ENCODE measurements at regions not wholly inside any gene's neighbourhood (a gene's known extent, or its start where the extent isn't known, plus 50 kb on each side); places are given as distances from the start of the nearest gene placed in this dataset.

DNA sequence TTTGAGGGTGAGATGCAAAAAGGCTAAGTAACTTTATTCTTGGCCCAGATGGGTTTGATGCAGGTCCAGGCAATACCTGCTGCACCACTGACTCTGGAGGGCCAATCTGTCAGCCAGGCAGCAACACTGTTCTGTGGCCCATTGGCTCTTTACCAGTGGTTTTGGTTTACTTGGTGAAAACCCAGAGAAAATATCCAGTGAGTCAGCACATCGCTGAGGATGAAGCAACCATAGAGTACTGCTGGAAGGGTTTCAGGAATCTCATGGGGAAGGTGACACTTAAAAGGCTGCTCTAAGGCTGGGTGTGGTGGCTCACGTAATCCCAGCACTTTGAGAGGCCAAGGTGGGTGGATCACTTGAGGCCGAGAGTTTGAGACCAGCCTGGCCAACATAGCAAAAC, 192.5 kb upstream of the FAM98A start:
- peak; percentile 49 for DNase-seq

DNA sequence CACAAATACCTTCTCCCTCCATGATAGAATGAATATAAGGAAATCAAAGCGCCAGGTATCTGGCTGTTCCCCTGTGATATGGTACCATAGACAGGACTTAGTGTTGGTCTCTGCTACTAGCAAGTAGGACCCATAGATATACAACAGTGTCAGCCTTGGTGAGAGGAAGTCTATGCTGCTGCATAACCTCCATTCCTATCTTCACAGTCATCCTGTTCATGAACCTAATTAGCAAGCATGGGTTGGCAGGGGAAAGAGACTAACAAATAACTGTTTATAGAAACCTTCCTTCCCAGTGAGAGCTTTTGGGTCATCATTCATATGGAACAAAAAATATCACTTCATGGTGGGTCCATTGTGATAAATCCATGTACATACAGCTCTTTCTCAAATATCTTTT, 188.9 kb upstream of the FAM98A start:
- no peak for DNase-seq

DNA sequence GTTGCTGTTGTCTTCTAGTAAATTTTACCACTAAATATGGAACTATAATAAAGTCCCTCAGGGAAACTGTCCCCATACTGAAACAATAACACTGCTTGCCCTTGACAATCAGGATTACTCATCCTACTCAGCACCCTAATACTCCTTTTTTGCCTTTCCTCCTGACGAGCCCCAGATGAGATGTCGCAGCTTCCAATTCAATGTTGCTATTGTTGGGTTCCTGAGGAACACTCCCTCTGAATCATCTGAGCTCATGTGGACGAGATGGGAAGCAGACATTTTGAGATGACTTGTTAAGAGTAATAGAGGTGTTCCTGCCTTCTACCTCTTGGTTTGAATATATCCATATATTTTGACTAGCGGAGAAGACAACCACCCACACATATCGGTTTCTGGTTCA, 187.8 kb upstream of the FAM98A start:
- DNase-seq = no peak

DNA sequence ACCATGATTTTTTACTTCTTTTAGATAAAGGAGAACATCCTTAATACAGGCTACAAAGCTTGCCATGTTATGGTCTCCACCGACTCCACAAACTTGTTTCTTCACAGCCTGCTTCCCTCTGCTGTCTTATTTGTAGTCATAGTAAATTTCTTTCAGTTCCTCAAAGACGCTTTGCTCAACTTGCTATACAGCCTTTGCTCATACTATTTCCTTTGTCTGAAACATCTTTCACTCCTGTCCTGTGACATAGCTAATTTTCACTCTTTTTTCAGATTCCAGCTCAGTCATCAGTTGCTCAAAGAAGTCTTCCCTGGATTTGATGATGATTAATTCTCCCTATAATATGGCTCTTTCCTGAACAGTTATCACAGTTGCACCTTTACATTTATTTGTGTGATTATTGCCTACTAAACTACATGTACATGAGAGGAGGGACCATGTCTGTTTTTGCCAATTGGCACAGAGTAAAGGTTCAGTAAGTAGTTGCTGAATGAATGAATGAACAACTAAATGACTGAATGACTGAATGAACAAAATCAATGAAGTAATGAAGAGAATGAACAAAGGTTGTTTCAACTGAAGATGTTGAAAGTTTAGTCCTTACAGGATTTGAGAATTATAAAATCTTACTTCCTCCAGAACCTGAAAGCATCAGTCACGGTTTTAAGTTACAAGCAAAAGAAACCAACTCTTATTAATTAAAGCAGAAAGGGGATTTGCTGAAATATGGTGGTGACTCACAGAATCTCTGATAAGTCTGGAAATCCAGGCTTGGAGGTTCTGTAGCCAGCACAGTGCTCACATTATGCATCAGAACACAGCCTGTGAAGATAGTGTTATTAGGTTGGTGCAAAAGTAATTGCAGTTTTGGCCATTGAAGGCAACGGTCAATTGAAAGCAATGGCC, 186.4 kb upstream of the FAM98A start:
- no peak for DNase-seq

DNA sequence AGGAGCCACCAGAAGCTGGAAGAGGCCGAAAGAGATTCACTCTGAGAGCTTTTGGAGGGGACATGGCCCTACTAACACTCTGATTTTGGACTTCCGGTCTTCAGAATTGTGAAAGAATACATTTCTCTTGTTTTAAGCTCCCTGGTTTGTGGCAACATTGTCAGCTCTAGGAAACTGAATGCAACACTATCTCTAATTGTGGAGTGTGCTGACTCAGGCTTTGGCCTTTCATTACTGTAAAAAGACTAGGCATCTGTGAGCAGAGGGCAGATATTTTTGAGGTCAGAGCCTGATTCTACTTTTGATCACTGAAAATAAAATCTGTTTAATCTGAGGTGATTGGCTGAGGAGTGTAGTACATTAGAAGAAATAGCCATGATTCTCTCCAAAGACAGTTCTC, 185.4 kb upstream of the FAM98A start:
- DNase-seq = no peak

DNA sequence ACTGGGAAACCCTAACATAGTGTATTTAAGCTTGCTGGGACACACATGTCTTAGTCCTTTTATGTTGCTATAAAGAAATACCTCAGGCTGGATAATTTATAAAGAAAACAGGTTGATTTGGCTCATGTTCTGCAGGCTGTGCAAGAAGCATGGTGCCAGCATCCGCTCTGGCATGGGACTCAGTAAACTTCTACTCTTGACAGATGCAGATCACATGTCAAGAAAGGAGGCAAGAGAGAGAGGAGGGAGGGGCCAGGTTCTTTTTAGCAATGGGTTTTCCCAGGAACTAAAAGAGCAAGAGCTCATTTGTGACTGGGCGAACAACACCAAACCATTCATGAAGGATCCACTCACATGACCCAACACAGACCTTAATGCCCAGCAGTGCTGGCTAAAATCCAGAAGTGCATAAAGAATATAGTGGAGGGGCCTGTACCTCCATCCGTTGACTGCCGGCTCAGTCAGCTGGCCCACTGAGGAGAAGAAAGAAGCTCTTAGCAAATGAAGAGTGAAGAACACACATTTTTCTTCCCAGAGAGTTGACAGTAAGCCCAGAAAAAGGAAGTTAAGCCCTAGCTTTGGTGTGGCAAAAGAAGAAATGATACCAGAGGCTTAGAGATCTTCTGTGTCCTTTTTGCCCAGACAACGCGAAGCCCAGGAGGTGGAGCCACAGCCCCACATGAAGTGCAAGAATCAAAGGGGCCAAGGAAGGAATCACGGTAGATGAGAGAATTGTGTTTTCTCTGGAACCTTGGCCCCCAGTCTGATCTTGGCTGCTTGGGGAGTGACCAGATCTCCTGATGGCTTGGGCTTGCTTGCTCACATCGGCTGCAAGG, 183.5 kb upstream of the FAM98A start:
- no peak for DNase-seq

DNA sequence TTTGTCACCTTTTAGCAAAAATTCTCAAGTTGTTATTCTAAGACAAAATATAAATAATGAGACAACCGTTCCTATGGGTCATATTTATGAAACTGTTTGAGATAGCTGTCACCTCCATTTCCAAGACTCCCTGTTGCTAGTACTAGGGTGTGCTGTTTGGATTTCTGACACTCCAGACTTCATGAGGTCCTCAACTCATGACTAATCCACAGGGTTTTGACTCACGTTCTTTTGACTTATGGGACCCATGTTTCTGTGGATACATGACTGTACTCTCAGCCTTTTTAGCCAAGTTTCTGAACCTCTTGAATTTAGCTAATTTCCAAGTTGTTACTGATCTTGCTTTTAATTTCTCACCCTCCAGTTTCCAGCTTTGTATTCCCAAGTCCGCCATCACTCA, 178.7 kb upstream of the FAM98A start:
- DNase-seq = no peak

DNA sequence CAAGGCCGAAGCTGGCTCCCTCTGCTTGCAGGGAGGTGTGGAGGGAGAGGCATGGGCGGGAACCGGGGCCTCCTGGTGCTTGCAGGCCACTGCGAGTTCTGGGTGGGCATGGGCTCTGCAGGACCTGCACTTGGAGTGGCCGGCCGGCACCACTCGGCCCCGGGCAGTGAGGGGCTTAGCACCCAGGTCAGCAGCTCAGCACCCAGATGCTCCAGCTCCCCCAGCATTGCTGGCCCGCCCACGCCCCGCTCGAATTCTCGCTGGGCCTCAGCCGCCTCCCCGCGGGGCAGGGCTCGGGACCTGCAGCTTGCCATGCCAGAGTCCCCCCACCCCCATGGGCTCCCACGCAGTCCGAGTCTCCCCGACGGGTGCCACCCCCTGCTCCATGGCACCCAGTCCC, 176.2 kb upstream of the FAM98A start:
- no peak for DNase-seq

DNA sequence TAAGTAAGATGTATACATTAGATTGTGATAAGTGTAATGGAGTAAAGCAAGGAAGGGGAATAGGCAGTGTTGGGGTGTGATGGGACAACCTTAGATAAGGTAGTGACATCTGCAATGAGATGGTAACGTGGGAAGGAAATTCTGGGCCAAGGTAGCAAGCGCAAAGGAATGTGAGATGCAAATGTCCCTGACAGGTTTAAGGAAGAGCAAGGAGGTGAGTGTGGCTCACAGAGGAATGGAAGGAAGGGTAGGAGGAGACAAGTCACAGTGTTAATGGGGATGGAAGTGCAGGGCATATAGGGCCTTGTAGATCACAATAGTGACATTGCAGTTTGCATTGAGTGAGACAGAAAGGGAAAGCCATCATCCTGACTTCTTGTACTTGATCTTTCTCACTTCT, 170.9 kb upstream of the FAM98A start:
- no peak for DNase-seq

DNA sequence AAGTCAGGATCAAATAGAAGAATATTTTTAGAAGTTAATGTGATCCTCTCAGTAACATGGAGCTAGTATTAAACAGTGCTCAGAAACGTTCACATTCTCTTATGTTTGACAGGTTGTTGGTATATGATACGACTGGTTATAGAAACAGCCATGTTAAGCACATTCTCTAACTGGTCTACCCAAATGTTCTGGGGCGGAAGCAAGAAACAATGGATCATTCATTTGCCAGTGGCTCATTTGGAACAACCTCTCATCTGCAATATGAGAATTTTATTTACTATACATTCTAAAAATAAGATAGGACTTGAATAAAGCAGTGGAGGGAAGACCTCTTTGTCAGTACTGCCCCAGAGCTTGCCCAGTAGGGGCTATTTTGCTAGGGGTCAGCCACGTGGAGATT, 167.1 kb upstream of the FAM98A start:
- no peak for DNase-seq

DNA sequence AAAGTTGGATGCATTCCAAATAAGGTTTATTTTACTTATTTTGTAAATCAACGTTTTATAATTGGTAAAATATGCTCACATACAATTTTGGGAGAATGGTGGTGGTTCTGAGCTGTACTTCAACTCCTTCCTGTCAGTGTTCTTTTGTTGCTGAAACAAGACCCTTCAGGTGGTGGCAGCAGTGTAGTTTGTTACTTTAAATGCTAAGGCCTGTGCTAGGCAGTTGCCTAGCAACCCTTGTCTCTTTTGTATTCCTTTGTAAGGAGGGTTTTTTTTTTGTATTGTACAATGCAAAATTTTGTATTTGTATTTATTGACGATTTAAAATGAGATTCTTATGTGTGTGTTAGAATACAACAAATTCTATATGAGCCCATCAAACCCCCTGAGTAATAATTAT, 166.0 kb upstream of the FAM98A start:
- no peak for DNase-seq

DNA sequence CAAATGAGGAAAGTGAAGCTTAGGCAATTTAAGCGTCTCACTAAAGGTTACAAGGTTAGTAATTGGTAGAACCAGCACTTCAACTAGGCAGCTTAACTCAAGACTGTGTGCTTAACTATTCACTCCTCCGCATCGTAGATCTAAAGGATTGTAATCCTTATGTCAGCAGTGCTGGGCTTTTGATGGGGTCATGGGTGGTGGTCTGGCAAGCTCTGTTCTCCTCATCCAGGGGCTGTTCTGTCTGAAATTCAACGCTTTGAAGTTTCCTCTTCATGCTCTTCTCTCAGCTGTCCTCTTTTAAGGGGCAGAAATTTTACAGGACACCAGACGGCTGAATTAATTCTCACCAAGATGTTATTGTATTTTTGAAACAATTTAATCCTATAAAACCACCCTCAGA, 165.5 kb upstream of the FAM98A start:
- no peak for DNase-seq

DNA sequence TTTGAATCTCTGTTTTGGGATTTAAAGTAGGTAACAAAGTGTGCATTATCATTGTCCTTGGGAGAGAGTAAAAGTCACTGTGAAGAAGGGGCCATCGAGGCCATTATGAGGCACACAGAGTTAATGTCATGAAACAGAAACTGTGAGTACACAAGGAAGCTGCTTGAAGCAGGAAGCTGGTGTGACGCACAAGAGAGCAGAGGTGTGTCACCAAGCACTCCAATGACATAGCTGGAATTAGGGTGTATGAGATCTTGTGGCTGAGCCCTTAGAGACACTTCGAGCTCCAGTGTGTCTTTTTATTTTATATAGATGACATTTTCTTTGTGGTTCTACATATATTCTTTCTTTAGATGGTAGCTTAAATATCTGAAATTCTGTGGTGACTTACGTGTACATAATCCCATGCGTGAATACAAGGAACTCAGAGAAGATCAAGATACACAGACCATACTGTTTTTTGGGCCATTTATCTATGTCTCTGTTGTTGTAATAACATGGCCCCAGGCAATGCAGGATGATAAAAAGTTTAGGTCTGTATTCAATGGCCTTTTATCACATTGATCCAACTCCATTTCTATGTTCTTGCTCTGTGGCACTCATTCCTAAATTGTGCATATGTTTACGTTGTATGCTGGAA, 164.7 kb upstream of the FAM98A start:
- DNase-seq = no peak

DNA sequence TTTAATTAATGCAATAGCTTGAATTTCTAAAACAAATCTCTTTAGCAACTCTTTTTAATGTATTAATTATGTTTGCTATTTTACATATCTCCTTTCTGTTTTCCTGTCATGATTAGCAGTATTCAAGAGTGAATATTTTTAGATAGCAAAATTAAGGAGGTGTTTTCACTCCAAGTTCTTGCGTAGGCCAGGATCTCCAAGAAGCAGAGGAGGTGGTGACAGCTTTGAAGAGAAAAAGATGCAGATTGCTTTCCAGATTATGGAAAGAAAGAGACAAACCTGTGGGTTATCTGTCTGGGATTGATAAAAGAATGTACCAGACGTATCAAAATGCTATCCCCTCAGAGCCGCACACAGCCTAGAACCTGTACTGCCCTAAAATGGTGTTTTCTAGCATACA, 163.5 kb upstream of the FAM98A start:
- no peak for DNase-seq

DNA sequence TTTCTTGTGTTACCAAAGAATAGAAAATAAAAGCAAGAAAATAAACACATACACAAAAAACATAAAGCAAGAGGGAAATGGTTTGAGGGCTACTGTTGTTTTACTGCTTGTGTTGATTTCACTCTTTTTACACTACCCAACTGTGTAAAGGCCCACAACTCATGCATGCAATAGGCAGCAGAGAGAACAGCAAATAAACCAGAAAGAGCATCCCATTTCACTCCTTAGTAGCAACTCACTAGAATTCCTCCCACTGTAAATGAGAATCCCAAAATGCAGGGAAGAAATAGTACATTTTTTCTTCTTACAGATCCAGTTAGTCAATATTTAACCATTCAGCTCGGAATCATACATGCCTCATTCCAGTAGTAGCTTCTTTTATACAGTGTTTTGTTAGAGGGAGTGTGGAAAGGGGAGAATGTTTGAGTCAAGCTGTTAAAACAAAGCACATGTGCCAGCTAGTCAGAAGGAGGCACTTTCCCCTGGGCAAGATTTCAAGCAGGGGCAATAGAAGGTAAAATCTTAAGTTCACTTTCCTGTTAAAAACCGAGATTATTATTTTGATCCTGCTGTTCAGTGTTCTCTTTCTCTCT, 147.2 kb upstream of the FAM98A start:
- no peak for DNase-seq

DNA sequence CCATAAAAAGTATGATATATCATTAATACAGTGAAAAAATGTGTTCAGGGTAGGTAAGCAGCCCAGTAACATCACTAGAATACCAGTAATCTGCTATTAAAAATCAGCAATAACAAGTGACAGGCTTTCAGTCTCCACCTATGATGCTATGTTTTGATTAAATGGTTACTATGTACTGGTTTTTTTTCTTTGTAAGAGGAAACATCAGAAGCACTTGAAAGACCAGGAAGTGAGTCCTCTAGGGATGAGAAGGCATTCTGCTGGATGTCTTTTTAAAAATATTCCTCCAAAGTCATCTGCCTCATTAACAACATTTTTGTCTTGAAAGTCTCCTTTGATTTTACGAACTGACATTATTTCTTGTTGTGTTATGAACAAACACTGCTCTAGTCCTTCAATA, 136.0 kb upstream of the FAM98A start:
- DNase-seq = no peak

DNA sequence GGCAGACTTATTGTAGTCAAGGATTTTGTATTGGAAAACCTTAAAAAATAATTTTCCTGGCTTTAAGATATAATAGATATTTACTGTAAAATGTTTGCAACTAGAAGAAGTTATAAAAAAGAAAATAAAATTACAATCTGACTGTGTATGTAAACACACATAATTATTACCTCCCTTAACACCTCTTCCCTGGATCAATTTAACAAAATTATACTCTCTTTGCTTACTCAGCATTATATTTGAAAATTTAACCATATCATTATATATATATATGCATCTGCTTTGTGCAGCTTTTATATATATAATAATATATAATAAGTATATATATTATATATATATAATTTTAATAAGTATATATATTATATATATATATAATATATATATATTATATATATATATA, 131.7 kb upstream of the FAM98A start:
- DNase-seq = no peak

DNA sequence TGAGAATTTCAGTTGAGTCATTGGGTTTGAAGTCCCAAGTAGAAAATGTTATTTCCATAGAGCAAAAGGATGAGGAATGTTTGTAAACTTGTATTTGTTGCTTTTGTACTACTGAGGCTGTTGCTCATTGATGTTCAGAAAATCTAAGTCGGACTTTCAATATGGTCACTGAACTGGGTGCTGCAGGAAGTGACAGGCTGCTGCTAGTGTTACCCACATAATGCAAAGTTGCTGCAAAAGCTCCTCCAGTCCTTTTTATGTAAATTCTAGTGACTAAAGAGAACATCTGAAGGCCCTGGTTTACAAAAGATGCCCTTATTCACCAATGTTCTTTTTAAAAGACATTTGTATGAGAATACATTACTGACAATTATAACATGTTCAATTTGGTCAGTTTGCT, 131.1 kb upstream of the FAM98A start:
- DNase-seq = no peak

DNA sequence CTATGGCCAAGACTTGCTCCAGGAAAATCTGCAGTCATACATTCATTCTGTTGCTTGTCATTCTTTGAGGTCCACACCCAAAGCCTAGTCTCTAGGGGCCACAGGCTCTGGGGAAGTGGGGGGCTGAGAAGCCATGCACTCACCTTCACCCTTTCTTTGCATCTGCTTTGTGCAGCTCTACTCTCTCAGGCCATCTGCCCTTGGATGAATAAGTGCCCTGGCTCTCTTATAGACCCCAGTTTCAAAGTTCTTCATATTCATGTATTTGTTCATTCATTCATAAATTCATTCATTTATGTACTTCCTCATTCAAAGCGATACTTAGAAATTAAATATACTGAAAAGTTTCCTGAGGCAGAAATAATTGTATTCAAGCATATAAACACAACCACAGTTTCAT, 130.3 kb upstream of the FAM98A start:
- no peak for DNase-seq

DNA sequence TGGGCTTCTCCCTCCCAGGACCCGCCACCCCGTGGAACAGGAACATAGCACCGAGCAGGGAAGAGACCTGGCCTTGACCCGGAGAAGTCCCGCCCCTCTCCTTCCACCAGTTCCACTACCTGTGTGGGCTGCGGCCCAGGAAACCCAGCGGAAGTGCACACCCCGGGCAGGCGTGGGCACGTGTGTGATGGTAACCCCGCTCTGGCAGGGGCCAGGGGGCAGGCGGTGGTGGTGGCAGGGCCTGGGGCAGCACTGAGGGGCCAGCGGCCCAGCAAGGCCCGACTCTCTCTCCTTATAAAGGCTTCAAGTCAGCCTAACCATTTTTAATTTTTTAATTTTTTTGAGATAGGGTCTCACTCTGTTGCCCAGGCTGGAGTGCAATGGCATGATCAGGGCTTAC, 129.0 kb upstream of the FAM98A start:
- DNase-seq = no peak

DNA sequence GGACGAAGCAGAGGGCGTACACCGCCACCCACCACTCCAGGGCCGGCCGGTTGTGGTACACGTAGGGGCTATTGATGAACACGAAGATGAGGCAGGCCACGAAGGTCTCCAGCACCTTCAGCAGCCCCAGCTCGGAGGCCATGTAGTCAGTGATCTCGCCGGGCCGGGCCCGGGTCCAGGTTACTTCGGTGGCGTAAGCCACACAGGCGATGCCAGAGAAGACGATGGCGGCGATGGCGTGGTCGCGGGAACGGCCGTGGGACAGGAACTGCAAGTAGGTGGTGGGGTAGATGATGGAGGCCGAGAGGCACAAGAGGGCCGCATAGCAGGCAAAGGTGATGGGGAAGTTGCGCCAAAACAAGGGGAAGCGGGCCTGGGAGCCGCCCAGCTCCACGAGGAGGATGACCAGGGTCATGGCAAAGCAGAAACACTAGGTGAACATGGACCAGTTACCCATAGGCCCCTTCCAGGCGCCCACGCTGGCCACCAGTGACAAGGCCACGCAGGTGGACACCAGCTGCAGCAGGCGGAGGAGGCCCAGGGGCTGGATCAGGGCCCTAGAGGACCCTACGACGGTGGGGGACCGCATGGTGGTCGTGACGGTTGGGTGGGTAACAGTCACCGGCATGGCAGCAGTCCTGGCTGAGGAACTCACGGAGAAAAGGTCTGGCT, 128.4 kb upstream of the FAM98A start:
- DNase-seq = no peak

DNA sequence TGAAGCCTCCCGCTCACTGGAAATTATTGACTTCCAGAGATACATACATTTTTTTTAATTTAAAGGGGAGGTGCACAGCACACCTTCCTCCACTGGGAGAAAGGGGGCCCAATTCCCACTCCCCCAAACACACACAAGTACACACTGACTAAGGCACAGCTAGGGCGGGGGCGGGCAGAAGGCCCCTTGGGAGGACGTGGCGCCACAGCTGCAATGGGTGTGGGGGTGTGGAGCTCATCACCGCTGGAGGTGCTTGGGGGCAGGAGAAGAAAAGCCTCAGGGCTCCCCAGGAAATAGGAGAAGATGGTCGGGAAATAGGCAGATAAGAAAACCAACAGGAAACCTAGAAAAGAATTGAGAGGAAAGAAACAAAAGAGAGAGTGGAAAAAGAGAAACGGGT, 127.3 kb upstream of the FAM98A start:
- no peak for DNase-seq

DNA sequence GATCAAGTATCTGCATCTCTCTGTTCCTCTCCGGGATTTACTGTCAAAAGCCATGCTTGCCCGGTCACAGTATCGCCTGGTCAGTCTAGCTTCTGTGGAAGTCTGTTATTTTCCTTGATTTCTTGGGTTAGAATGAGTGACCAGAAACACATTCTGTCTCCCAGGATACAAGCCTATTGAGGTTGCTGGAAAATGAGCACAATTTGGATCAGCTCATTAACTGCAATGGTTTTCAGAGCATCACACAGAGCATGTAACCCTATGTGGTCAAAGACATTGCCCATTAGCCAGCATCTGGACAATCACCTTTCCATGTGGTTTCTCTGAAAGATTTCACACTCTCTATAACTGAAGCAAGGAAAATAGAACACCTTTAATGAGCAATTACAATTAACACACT, 124.2 kb upstream of the FAM98A start:
- DNase-seq = no peak
